ENCODE measurements at regions not wholly inside any gene's neighbourhood (a gene's known extent, or its start where the extent isn't known, plus 50 kb on each side); places are given as distances from the start of the nearest gene placed in this dataset.

DNA sequence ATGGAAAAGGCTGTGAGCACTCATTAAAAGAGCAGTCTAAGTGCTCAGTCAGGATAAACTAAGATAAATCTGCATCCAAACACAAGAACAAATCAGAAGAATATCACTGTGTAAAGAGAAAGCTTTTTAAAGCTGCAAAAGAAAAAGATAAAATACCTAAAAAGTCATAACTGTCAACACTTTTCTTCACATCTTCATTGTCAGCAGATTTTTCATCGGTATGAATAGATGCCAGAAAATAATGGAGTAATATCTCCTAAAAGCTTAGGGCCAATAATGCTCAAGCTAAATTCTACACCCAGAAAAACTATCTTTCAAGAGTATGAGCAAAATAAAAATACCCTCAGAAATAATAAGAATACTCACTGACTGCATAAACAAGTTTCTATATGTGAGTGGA lies 54.0 kb upstream of the PALMD start:
- TF ChIP-seq, protein P1, sequence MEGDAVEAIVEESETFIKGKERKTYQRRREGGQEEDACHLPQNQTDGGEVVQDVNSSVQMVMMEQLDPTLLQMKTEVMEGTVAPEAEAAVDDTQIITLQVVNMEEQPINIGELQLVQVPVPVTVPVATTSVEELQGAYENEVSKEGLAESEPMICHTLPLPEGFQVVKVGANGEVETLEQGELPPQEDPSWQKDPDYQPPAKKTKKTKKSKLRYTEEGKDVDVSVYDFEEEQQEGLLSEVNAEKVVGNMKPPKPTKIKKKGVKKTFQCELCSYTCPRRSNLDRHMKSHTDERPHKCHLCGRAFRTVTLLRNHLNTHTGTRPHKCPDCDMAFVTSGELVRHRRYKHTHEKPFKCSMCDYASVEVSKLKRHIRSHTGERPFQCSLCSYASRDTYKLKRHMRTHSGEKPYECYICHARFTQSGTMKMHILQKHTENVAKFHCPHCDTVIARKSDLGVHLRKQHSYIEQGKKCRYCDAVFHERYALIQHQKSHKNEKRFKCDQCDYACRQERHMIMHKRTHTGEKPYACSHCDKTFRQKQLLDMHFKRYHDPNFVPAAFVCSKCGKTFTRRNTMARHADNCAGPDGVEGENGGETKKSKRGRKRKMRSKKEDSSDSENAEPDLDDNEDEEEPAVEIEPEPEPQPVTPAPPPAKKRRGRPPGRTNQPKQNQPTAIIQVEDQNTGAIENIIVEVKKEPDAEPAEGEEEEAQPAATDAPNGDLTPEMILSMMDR (IDR thresholded peaks at IDR 0.05) = no peak
- TF ChIP-seq POLR2A (IDR thresholded peaks at IDR 0.05) = no peak
